Activated T-cell treated with anti-CD3 and anti-CD28 coated beads, Interleukin-2, amount 50 U/mL, for 1 hour (primary cell): ENCODE measurements at regions not wholly inside any gene's neighbourhood (a gene's known extent, or its start where the extent isn't known, plus 50 kb on each side); places are given as distances from the start of the nearest gene placed in this dataset.

Experiments
- DNase-seq: peaks from one replicate; pipeline ENCODE4 v3.0.0-alpha.2; 2020

- no peak for DNase-seq
Observed at GRCh38 chr1:172895050-172895460, 155.7 kb downstream of the TNFSF18 start.

- DNase-seq, result no peak
Observed at GRCh38 chr1:172895761-172896160, 155.0 kb downstream of the TNFSF18 start.

GRCh38 chr1:172897738-172898137, 153.0 kb downstream of the TNFSF18 start:
- no peak for DNase-seq

- DNase-seq, result no peak
Observed at GRCh38 chr1:172898866-172899265, 151.9 kb downstream of the TNFSF18 start.

GRCh38 chr1:172900376-172900997, 150.3 kb downstream of the TNFSF18 start:
- DNase-seq, result no peak

GRCh38 chr1:172902200-172902599, 148.5 kb downstream of the TNFSF18 start:
- DNase-seq, result no peak

GRCh38 chr1:172902861-172903381, 147.8 kb downstream of the TNFSF18 start:
- no peak for DNase-seq

- DNase-seq, result no peak
Observed at GRCh38 chr1:172903581-172904220, 147.0 kb downstream of the TNFSF18 start.

GRCh38 chr1:172905452-172905851, 145.3 kb downstream of the TNFSF18 start:
- DNase-seq, result no peak

GRCh38 chr1:172906778-172907592, 143.8 kb downstream of the TNFSF18 start:
- no peak for DNase-seq

- no peak for DNase-seq
Observed at GRCh38 chr1:172907834-172908326, 142.9 kb downstream of the TNFSF18 start.

GRCh38 chr1:172909606-172910326, 141.0 kb downstream of the TNFSF18 start:
- DNase-seq, result no peak

GRCh38 chr1:172912765-172913260, 137.9 kb downstream of the TNFSF18 start:
- DNase-seq, result no peak

GRCh38 chr1:172914501-172915144, 136.1 kb downstream of the TNFSF18 start:
- DNase-seq, result no peak

GRCh38 chr1:172915271-172915670, 135.5 kb downstream of the TNFSF18 start:
- DNase-seq, result no peak

- DNase-seq, result no peak
Observed at GRCh38 chr1:172916116-172916515, 134.6 kb downstream of the TNFSF18 start.

- no peak for DNase-seq
Observed at GRCh38 chr1:172917972-172918371, 132.8 kb downstream of the TNFSF18 start.

GRCh38 chr1:172918478-172918877, 132.3 kb downstream of the TNFSF18 start:
- DNase-seq, result no peak

GRCh38 chr1:172926070-172926469, 124.7 kb downstream of the TNFSF18 start:
- DNase-seq, result no peak

GRCh38 chr1:172928412-172928811, 122.3 kb downstream of the TNFSF18 start:
- no peak for DNase-seq

GRCh38 chr1:172929006-172929405, 121.7 kb downstream of the TNFSF18 start:
- DNase-seq, result no peak

- DNase-seq, result no peak
Observed at GRCh38 chr1:172930142-172930541, 120.6 kb downstream of the TNFSF18 start.
